ENCODE measurements at regions not wholly inside any gene's neighbourhood (a gene's known extent, or its start where the extent isn't known, plus 50 kb on each side); places are given as distances from the start of the nearest gene placed in this dataset.

- H2AFZ ChIP-seq (ENCODE audit: low read length): no peak overlapping the region
- no peaks in the 10 kb centered on the region for H4K20me1 ChIP-seq (ENCODE audit: control insufficient read depth, insufficient read depth, insufficient read length)
- no peak overlapping the region for H3K56ac ChIP-seq (ENCODE audit: insufficient read length, low read depth, low read length)
- H3K27ac Mint-ChIP-seq: no peak overlapping the region; a peak in 1 of 7 replicates
- H2BK12ac ChIP-seq (ENCODE audit: insufficient read length, low read depth, low read length): no peak overlapping the region
- H2BK120ac ChIP-seq (ENCODE audit: low read depth, low read length, poor library complexity, severe bottlenecking): no peak overlapping the region
- H3K23ac ChIP-seq (ENCODE audit: insufficient read length, low read depth, low read length): no peak overlapping the region
- no CpG with 5 or more reads among the region's 4 CpGs for WGBS (ENCODE audit: extremely low coverage, insufficient read length, low lambda C conversion rate)
- no peaks in the 10 kb centered on the region for H3K79me2 ChIP-seq (ENCODE audit: insufficient read depth, low read length)
- DNase-seq: no peak
- no peak overlapping the region for H3K4me2 ChIP-seq (ENCODE audit: insufficient read depth, insufficient read length, low read length)
- H3K27me3 Mint-ChIP-seq (ENCODE audit: low read depth): peaks cover 6% of the 10 kb centered on the region
- no peaks in the 10 kb centered on the region for H3K23me2 ChIP-seq (ENCODE audit: insufficient read length, low read depth, low read length, poor library complexity, severe bottlenecking)
- H3K4me3 Mint-ChIP-seq: no peak overlapping the region
- no peak overlapping the region for H4K5ac ChIP-seq (ENCODE audit: insufficient read length, low read depth, low read length)
- H2AK5ac ChIP-seq (ENCODE audit: insufficient read length, low read length): no peak overlapping the region
- H2BK20ac ChIP-seq (ENCODE audit: low read depth, low read length, poor library complexity, severe bottlenecking): no peak overlapping the region
- no peak for TF ChIP-seq CTCF (conservative IDR thresholded peaks at IDR 0.05)
- peaks cover 8 to 10% of the 10 kb centered on the region in 2 experiments for H3K9me3 Mint-ChIP-seq
- no peak overlapping the region for H2BK15ac ChIP-seq (ENCODE audit: low read depth, low read length)
- no peak overlapping the region for H2BK5ac ChIP-seq (ENCODE audit: insufficient read length, low read length)
- H3K79me1 ChIP-seq (ENCODE audit: insufficient read depth, low read depth, low read length, poor library complexity, severe bottlenecking): no peaks in the 10 kb centered on the region
- H3K14ac ChIP-seq (ENCODE audit: insufficient read depth, low read length): no peak overlapping the region
- H3K36me3 Mint-ChIP-seq (ENCODE audit: insufficient read depth in 1 of 3, low read depth in 3 of 3): peaks cover 0 to 9% (median 0%) of the 10 kb centered on the region in 3 experiments; a peak in 3 of 7 replicates
- H4K8ac ChIP-seq (replicated peaks; ENCODE audit: insufficient read length, low read depth, low read length): no peak overlapping the region
- no peak overlapping the region for H3K18ac ChIP-seq (ENCODE audit: insufficient read length, low read depth, low read length)
- H3K4ac ChIP-seq (ENCODE audit: low read depth, low read length): no peak overlapping the region
- no peaks in the 10 kb centered on the region for H3K9me3 ChIP-seq (ENCODE audit: control insufficient read depth, low read depth, low read length)
- no peak overlapping the region for H4K91ac ChIP-seq (ENCODE audit: insufficient read length, low read depth, low read length)
- no peak overlapping the region for H3T11ph ChIP-seq (ENCODE audit: low read length)
- no peaks in the 10 kb centered on the region for H3K27me3 ChIP-seq (ENCODE audit: insufficient read depth, low read length)
- no peak overlapping the region for H3K27ac ChIP-seq (ENCODE audit: insufficient read length, low read depth, low read length)
- H3K4me1 Mint-ChIP-seq: peaks cover 5 to 10% of the 10 kb centered on the region in 2 experiments; a peak in 3 of 4 replicates
- no peaks in the 10 kb centered on the region for H3K4me1 ChIP-seq (ENCODE audit: insufficient read depth, low read length)
- H3K9ac ChIP-seq (ENCODE audit: extremely low read depth, insufficient read length, low read length): no peak overlapping the region
Observed at GRCh38 chr13:44271031-44271455, 102.6 kb upstream of the SERP2 start.

Measured in H9 (cell line).